HUES6 (cell line): ENCODE measurements at regions not wholly inside any gene's neighbourhood (a gene's known extent, or its start where the extent isn't known, plus 50 kb on each side); places are given as distances from the start of the nearest gene placed in this dataset.
"Not testable (repeated sequence)": the region's sequence is repeated elsewhere in the genome, so short reads cannot be mapped to it uniquely, and the experiment has no call there.

Experiments
- H3K27ac ChIP-seq: 2 replicates; pipeline ENCODE4 v1.7.0; 2013; ENCODE audit warnings: low read depth, mild to moderate bottlenecking, low read length, inconsistent platforms
- H3K27me3 ChIP-seq: 2 replicates; pipeline ENCODE4 v1.6.1; 2013; ENCODE audit warnings: low read length; ENCODE audit not compliant: control insufficient read depth, insufficient read depth
- H3K36me3 ChIP-seq: 2 replicates; pipeline ENCODE4 v1.6.1; 2013; ENCODE audit warnings: low read length; ENCODE audit not compliant: control insufficient read depth, insufficient read depth
- H3K4me1 ChIP-seq: 2 replicates; pipeline ENCODE4 v1.6.1; 2013; ENCODE audit warnings: low read length; ENCODE audit not compliant: control insufficient read depth, insufficient read depth
- H3K4me3 ChIP-seq: 2 replicates; pipeline ENCODE4 v1.5.1; 2013; ENCODE audit warnings: low read depth, low read length
- H3K9ac ChIP-seq: one replicate; pipeline ENCODE4 v1.6.1; 2013; ENCODE audit warnings: mild to moderate bottlenecking, low read length
- H3K9me3 ChIP-seq: 2 replicates; pipeline ENCODE4 v1.6.1; 2013; ENCODE audit warnings: low read depth, low read length; ENCODE audit not compliant: control insufficient read depth, insufficient read depth

GRCh38 chr19:20296314-20296713, 129.3 kb downstream of the ZNF486 start:
- H3K27ac ChIP-seq, H3K36me3 ChIP-seq, H3K4me3 ChIP-seq, H3K9ac ChIP-seq, H3K9me3 ChIP-seq, H3K27me3 ChIP-seq, H3K4me1 ChIP-seq: not testable (repeated sequence)

- no peaks in the 10 kb centered on the region for H3K4me1 ChIP-seq
- no peak overlapping the region for H3K27ac ChIP-seq
- H3K4me3 ChIP-seq = no peak overlapping the region
These were observed 127.2 kb downstream of the ZNF486 start for GRCh38 chr19:20294181-20294580.

GRCh38 chr19:20292520-20292919, 125.5 kb downstream of the ZNF486 start:
- H3K27ac ChIP-seq, H3K9me3 ChIP-seq: not testable (repeated sequence)

More at GRCh38 chr19:20294181-20294580, 127.2 kb downstream of the ZNF486 start:
- Histone ChIP-seq H3K27me3 (no peaks in the 10 kb centered on the region), H3K9me3 (peaks cover 7% of the 10 kb centered on the region), H3K9ac (no peak overlapping the region), H3K36me3 (no peaks in the 10 kb centered on the region)

DNA sequence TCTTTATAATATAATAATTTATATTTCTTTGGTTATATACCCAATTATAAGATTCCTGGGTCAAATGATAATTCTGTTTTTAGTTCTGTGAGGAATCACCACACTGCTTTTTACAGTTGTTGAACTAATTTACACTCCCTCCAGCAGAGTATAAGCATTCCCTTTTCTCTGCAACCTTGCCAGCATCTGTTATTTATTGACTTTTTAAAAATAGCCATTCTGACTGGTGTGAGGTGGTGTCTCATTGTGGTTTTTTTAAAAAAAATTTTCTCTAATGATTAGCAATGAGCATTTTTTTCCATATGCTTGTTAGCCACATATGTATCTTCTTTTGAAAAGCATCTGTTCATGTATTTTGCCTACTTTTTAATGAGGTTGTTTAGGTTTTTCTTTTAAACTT, 122.2 kb downstream of the ZNF486 start:
- no peaks in the 10 kb centered on the region for H3K36me3 ChIP-seq
- H3K4me3 ChIP-seq = no peak overlapping the region
- no peaks in the 10 kb centered on the region for H3K27me3 ChIP-seq
- H3K4me1 ChIP-seq = no peaks in the 10 kb centered on the region
- no peak overlapping the region for H3K27ac ChIP-seq
- H3K9me3 ChIP-seq = peaks cover 3% of the 10 kb centered on the region; the same call in 1 of the 2 replicates
- no peak overlapping the region for H3K9ac ChIP-seq

More at GRCh38 chr19:20292520-20292919, 125.5 kb downstream of the ZNF486 start:
- H3K4me1 ChIP-seq, H3K36me3 ChIP-seq, H3K4me3 ChIP-seq, H3K27me3 ChIP-seq, H3K9ac ChIP-seq: not testable (repeated sequence)

DNA sequence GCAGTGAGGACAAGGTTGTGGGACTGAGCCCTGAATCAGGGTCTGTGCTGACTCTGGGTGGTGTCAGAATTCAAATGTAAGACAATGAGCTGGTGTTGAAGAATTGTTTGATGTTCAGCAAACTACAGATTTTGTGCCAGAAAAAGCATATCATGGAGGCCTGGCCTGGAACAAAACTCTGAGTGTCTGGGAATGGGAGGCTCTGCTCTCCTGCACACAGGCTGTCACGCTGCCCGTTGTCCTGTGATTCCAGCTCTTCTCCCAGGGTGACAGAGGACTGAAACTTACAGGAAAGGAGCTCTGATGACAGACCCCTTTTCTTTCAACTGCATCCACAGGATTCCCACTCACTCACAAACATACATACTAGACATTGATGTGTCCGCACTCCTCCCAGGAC, 120.1 kb downstream of the ZNF486 start:
- Histone ChIP-seq H3K36me3 (no peaks in the 10 kb centered on the region), H3K27ac (no peak overlapping the region), H3K27me3 (no peaks in the 10 kb centered on the region), H3K9ac (no peak overlapping the region), H3K4me3 (no peak overlapping the region), H3K4me1 (no peaks in the 10 kb centered on the region), H3K9me3 (peaks cover 8% of the 10 kb centered on the region; the same call in 1 of the 2 replicates)

GRCh38 chr19:20285876-20286275, 118.9 kb downstream of the ZNF486 start:
- not testable (repeated sequence) for H3K36me3 ChIP-seq, H3K27ac ChIP-seq, H3K9me3 ChIP-seq, H3K27me3 ChIP-seq, H3K9ac ChIP-seq, H3K4me3 ChIP-seq, H3K4me1 ChIP-seq

DNA sequence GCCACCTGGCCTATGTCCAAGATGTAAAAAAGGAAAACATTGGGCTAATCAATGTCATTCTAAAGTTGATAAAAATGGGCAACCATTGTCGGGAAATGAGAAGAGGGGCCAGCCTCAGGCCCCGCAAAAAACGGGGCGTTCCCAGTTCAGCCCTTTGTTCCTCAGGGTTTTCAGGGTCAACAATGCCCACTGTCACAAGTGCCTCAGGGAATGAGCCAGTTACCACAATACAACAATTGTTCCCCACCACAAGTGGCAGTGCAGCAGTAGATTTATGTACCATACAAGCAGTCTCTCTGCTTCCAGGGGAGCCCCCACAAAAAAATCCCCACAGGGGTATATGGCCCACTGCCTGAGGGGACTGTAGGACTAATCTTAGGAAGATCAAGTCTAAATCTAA, 112.5 kb downstream of the ZNF486 start:
- no peak overlapping the region for H3K27ac ChIP-seq
- H3K9me3 ChIP-seq = peaks cover 12% of the 10 kb centered on the region; the same call in 1 of the 2 replicates
- H3K36me3 ChIP-seq = no peaks in the 10 kb centered on the region
- no peak overlapping the region for H3K4me3 ChIP-seq
- H3K27me3 ChIP-seq = no peaks in the 10 kb centered on the region
- H3K9ac ChIP-seq = no peak overlapping the region
- H3K4me1 ChIP-seq = no peaks in the 10 kb centered on the region; the same call in 1 of the 2 replicates

DNA sequence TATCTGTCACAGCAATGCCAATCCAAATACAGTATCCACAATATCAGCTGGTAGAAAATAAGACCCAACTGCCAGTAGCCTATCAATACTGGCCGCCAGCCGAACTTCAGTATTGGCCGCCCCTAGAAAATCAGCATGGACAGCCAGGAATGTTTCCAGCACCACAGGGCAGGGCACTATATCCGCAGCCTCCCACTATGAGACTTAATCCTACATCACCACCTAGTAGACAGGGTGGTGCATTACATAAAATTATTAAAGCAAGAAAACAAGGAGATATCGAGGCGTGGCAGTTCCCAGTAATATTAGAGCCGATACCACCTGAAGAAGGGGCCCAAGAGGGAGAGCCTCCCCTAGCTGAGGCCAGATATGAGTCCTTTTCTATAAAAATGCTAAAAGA, 111.3 kb downstream of the ZNF486 start:
- Histone ChIP-seq H3K9me3 (peaks cover 8% of the 10 kb centered on the region; the same call in 1 of the 2 replicates), H3K27me3 (no peaks in the 10 kb centered on the region), H3K36me3 (no peaks in the 10 kb centered on the region), H3K4me1 (no peaks in the 10 kb centered on the region; the same call in 1 of the 2 replicates), H3K9ac (no peak overlapping the region), H3K27ac (no peak overlapping the region), H3K4me3 (no peak overlapping the region)

DNA sequence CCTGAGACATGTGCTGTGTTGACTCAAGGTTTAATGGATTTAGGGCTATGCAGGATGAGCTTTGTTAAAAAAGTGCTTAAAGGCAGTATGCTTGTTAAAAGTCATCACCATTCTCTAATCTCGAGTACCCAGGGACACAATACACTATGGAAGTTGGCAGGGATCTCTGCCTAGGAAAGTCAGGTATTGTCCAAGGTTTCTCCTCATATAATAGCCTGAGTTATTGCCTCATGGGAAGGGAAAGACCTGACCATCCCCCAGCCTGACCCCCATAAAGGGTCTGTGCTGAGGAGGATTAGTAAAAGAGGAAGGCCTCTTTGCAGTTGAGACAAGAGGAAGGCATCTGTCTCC, 109.7 kb downstream of the ZNF486 start:
- not testable (repeated sequence) for H3K9me3 ChIP-seq, H3K9ac ChIP-seq, H3K27ac ChIP-seq, H3K36me3 ChIP-seq, H3K4me1 ChIP-seq, H3K4me3 ChIP-seq, H3K27me3 ChIP-seq

DNA sequence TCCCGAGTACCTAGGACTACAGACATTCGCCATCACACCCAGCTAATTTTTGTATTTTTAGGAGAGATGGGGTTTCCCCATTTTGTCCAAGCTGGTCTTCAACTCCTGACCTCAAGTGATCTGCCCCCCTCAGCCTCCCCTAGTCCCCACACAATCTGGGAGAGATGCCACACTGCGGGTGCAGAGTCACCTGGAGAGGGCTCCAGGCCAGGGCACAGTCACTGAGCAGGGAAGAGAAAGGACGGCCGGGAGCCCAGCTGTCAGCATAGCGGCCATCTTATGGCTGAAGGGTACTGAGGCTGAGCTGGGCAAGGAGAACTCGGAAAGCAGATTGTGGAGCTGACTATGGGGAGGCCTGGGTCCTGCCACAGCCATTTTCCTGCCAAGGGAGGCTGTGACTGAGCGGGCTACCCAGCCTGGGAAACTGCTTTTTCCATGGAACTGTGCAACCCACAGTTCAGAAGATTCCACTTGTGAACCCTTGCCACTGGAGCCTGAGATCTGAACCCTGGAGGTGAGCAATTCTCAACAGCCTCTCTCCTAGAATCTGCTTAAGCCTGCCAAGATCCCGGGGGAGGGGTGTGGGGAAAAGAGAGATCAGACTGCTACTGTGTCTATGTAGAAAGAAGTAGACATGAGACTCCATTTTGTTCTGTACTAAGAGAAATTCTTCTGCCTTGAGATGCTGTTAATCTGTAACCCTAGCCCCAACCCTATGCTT, 109.2 kb downstream of the ZNF486 start:
- no peak overlapping the region for H3K9ac ChIP-seq
- H3K36me3 ChIP-seq = no peaks in the 10 kb centered on the region
- no peaks in the 10 kb centered on the region; the same call in 1 of the 2 replicates for H3K4me1 ChIP-seq
- H3K4me3 ChIP-seq = no peak overlapping the region
- H3K27me3 ChIP-seq = no peaks in the 10 kb centered on the region
- no peak overlapping the region for H3K27ac ChIP-seq
- H3K9me3 ChIP-seq = peaks cover 4% of the 10 kb centered on the region; the same call in 1 of the 2 replicates

DNA sequence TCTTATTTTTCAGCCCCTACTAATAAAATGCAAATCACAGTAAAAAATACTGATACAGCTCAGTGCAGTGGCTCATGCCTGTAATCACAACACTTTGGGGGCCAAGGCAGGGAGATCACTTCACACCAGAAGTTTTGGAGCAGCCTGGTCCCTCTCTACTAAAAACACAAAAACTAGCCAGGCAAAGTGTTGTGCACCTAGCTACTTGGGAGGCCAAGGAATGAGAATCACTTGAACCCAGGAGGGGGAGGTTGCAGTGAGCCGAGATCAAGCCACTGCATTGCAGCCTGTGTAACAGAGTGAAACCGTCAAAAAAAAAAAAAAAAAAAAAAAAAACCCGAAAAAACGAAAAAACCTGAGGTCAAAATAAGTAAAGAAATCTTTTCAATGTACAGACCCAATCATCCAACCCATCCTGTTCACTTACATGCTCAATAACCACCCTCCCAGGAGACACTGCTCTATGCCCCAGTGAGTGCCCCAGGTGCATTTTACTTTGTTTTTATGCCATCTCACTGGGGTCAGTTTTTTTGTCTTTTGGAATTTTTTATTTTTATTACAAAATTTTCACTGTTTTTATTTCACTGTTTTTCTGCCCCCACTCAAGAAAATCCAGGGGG, 107.0 kb downstream of the ZNF486 start:
- Histone ChIP-seq H3K27me3 (no peaks in the 10 kb centered on the region), H3K9me3 (peaks cover 8% of the 10 kb centered on the region; the same call in 1 of the 2 replicates), H3K4me1 (no peaks in the 10 kb centered on the region; the same call in 1 of the 2 replicates), H3K27ac (no peak overlapping the region), H3K4me3 (no peak overlapping the region), H3K36me3 (no peaks in the 10 kb centered on the region), H3K9ac (no peak overlapping the region)
